ENCODE measurements at regions not wholly inside any gene's neighbourhood (a gene's known extent, or its start where the extent isn't known, plus 50 kb on each side); places are given as distances from the start of the nearest gene placed in this dataset.

GRCh38 chr6:22852101-22852500 is 282.7 kb downstream of the HDGFL1 start:
- no peaks in the 10 kb centered on the region for H3K79me2 ChIP-seq (ENCODE audit: low read length)
- H4K20me1 ChIP-seq (ENCODE audit: insufficient read depth, low read length): no peaks in the 10 kb centered on the region
- H3K9ac ChIP-seq (ENCODE audit: low read length): no peak overlapping the region
- no peak overlapping the region for H3K4me3 ChIP-seq (ENCODE audit: low read length)
- TF ChIP-seq CTCF (IDR thresholded peaks at IDR 0.05; ENCODE audit: low read depth, low read length): no peak
- TF ChIP-seq EZH2phosphoT487 (IDR thresholded peaks at IDR 0.05; ENCODE audit: low read depth): no peak
- H3K27ac ChIP-seq (ENCODE audit: low read length): no peak overlapping the region
- H2AFZ ChIP-seq (ENCODE audit: low read depth, low read length): no peak overlapping the region
- no peak overlapping the region for H3K4me2 ChIP-seq (ENCODE audit: low read length)
- no peaks in the 10 kb centered on the region for H3K36me3 ChIP-seq (replicated peaks; ENCODE audit: low read depth, low read length)
- no peaks in the 10 kb centered on the region for H3K27me3 ChIP-seq (ENCODE audit: low read depth, low read length)
- no peaks in the 10 kb centered on the region for H3K4me1 ChIP-seq (ENCODE audit: low read length)
- H3K9me3 ChIP-seq (ENCODE audit: insufficient read depth, low read length): no peaks in the 10 kb centered on the region

GRCh38 chr6:22873513-22874136 is 304.3 kb downstream of the HDGFL1 start:
- Histone ChIP-seq H3K36me3 (replicated peaks; ENCODE audit: low read depth, low read length) (no peaks in the 10 kb centered on the region), H3K4me1 (ENCODE audit: low read length) (no peaks in the 10 kb centered on the region), H4K20me1 (ENCODE audit: insufficient read depth, low read length) (no peaks in the 10 kb centered on the region), H3K4me3 (ENCODE audit: low read length) (no peak overlapping the region), H3K79me2 (ENCODE audit: low read length) (no peaks in the 10 kb centered on the region), H3K9me3 (ENCODE audit: insufficient read depth, low read length) (no peaks in the 10 kb centered on the region), H3K27me3 (ENCODE audit: low read depth, low read length) (no peaks in the 10 kb centered on the region), H3K4me2 (ENCODE audit: low read length) (no peak overlapping the region), H3K9ac (ENCODE audit: low read length) (no peak overlapping the region), H3K27ac (ENCODE audit: low read length) (no peak overlapping the region), H2AFZ (ENCODE audit: low read depth, low read length) (no peak overlapping the region)
- TF ChIP-seq CTCF (IDR thresholded peaks at IDR 0.05; ENCODE audit: low read depth, low read length) (no peak), EZH2phosphoT487 (IDR thresholded peaks at IDR 0.05; ENCODE audit: low read depth) (no peak)

GRCh38 chr6:22875845-22876244 is 306.5 kb downstream of the HDGFL1 start:
- H3K36me3 ChIP-seq (replicated peaks; ENCODE audit: low read depth, low read length): no peaks in the 10 kb centered on the region
- no peak overlapping the region for H3K9ac ChIP-seq (ENCODE audit: low read length)
- H3K9me3 ChIP-seq (ENCODE audit: insufficient read depth, low read length): no peaks in the 10 kb centered on the region
- H3K27ac ChIP-seq (ENCODE audit: low read length): no peak overlapping the region
- H3K4me1 ChIP-seq (ENCODE audit: low read length): no peaks in the 10 kb centered on the region
- H2AFZ ChIP-seq (ENCODE audit: low read depth, low read length): no peak overlapping the region
- no peaks in the 10 kb centered on the region for H4K20me1 ChIP-seq (ENCODE audit: insufficient read depth, low read length)
- no peaks in the 10 kb centered on the region for H3K79me2 ChIP-seq (ENCODE audit: low read length)
- no peaks in the 10 kb centered on the region for H3K27me3 ChIP-seq (ENCODE audit: low read depth, low read length)
- TF ChIP-seq CTCF (IDR thresholded peaks at IDR 0.05; ENCODE audit: low read depth, low read length): no peak
- TF ChIP-seq EZH2phosphoT487 (IDR thresholded peaks at IDR 0.05; ENCODE audit: low read depth): no peak
- H3K4me2 ChIP-seq (ENCODE audit: low read length): no peak overlapping the region
- H3K4me3 ChIP-seq (ENCODE audit: low read length): no peak overlapping the region

GRCh38 chr6:22878324-22878701 is 308.9 kb downstream of the HDGFL1 start:
- H4K20me1 ChIP-seq (ENCODE audit: insufficient read depth, low read length): no peaks in the 10 kb centered on the region
- H2AFZ ChIP-seq (ENCODE audit: low read depth, low read length): no peak overlapping the region
- H3K27ac ChIP-seq (ENCODE audit: low read length): no peak overlapping the region
- H3K9me3 ChIP-seq (ENCODE audit: insufficient read depth, low read length): no peaks in the 10 kb centered on the region
- no peaks in the 10 kb centered on the region for H3K4me1 ChIP-seq (ENCODE audit: low read length)
- no peaks in the 10 kb centered on the region for H3K36me3 ChIP-seq (replicated peaks; ENCODE audit: low read depth, low read length)
- no peak overlapping the region for H3K9ac ChIP-seq (ENCODE audit: low read length)
- no peak overlapping the region for H3K4me3 ChIP-seq (ENCODE audit: low read length)
- H3K27me3 ChIP-seq (ENCODE audit: low read depth, low read length): no peaks in the 10 kb centered on the region
- no peaks in the 10 kb centered on the region for H3K79me2 ChIP-seq (ENCODE audit: low read length)
- no peak overlapping the region for H3K4me2 ChIP-seq (ENCODE audit: low read length)
- TF ChIP-seq EZH2phosphoT487 (IDR thresholded peaks at IDR 0.05; ENCODE audit: low read depth) (no peak), CTCF (IDR thresholded peaks at IDR 0.05; ENCODE audit: low read depth, low read length) (no peak)

Data from OCI-LY3 (cell line).